ENCODE measurements at regions not wholly inside any gene's neighbourhood (a gene's known extent, or its start where the extent isn't known, plus 50 kb on each side); places are given as distances from the start of the nearest gene placed in this dataset.
"Not testable (repeated sequence)": the region's sequence is repeated elsewhere in the genome, so short reads cannot be mapped to it uniquely, and the experiment has no call there.

GRCh38 chr3:153221748-153222162 lies 59.7 kb downstream of the RAP2B start:
- no peak for TF ChIP-seq CTCF (IDR thresholded peaks at IDR 0.05; ENCODE audit: low read depth, low read length, missing control alignments)
- no peak overlapping the region for H3K4me3 ChIP-seq (ENCODE audit: low read depth, low read length)
- in situ Hi-C loops (cut with HindIII; ENCODE audit: low pct_ligation_motif_present, low sequenced_read_pairs) = no loop called here
- H3K27ac ChIP-seq = peak overlapping the region; percentile 92
- DNase-seq = peak; percentile 100
- no peaks in the 10 kb centered on the region for H3K36me3 ChIP-seq (replicated peaks)
- no peaks in the 10 kb centered on the region for H3K27me3 ChIP-seq (replicated peaks)

GRCh38 chr3:153226877-153227276 lies 64.9 kb downstream of the RAP2B start:
- H3K4me3 ChIP-seq (ENCODE audit: low read depth, low read length); DNase-seq; H3K36me3 ChIP-seq (replicated peaks); H3K27me3 ChIP-seq (replicated peaks); in situ Hi-C loops (cut with HindIII; ENCODE audit: low pct_ligation_motif_present, low sequenced_read_pairs); H3K27ac ChIP-seq: not testable (repeated sequence)

GRCh38 chr3:153230427-153230826 lies 68.4 kb downstream of the RAP2B start:
- H3K27me3 ChIP-seq (replicated peaks); H3K4me3 ChIP-seq (ENCODE audit: low read depth, low read length); DNase-seq; in situ Hi-C loops (cut with HindIII; ENCODE audit: low pct_ligation_motif_present, low sequenced_read_pairs); H3K36me3 ChIP-seq (replicated peaks); H3K27ac ChIP-seq: not testable (repeated sequence)

GRCh38 chr3:153231245-153231644 lies 69.2 kb downstream of the RAP2B start:
- H3K27me3 ChIP-seq (replicated peaks) = not testable (repeated sequence)

GRCh38 chr3:153232050-153232752 lies 70.2 kb downstream of the RAP2B start:
- H3K27me3 ChIP-seq (replicated peaks); in situ Hi-C loops (cut with HindIII; ENCODE audit: low pct_ligation_motif_present, low sequenced_read_pairs); H3K36me3 ChIP-seq (replicated peaks); H3K4me3 ChIP-seq (ENCODE audit: low read depth, low read length): not testable (repeated sequence)
- peak overlapping the region; percentile 58 for H3K27ac ChIP-seq
- peak; percentile 48 for DNase-seq

More at GRCh38 chr3:153231245-153231644, 69.2 kb downstream of the RAP2B start:
- H3K27ac ChIP-seq; H3K4me3 ChIP-seq (ENCODE audit: low read depth, low read length); H3K36me3 ChIP-seq (replicated peaks); in situ Hi-C loops (cut with HindIII; ENCODE audit: low pct_ligation_motif_present, low sequenced_read_pairs); DNase-seq: not testable (repeated sequence)

GRCh38 chr3:153232851-153233271 lies 70.8 kb downstream of the RAP2B start:
- H3K27ac ChIP-seq = peak overlapping the region; percentile 58
- no peak for DNase-seq
- H3K27me3 ChIP-seq (replicated peaks) = no peaks in the 10 kb centered on the region
- in situ Hi-C loops (cut with HindIII; ENCODE audit: low pct_ligation_motif_present, low sequenced_read_pairs) = no loop called here
- no peak overlapping the region for H3K4me3 ChIP-seq (ENCODE audit: low read depth, low read length)
- no peaks in the 10 kb centered on the region for H3K36me3 ChIP-seq (replicated peaks)
- TF ChIP-seq CTCF (IDR thresholded peaks at IDR 0.05; ENCODE audit: low read depth, low read length, missing control alignments) = no peak

- DNase-seq = no peak
- TF ChIP-seq CTCF (IDR thresholded peaks at IDR 0.05; ENCODE audit: low read depth, low read length, missing control alignments) = no peak
- in situ Hi-C loops (cut with HindIII; ENCODE audit: low pct_ligation_motif_present, low sequenced_read_pairs) = no loop called here
- Histone ChIP-seq H3K36me3 (replicated peaks) (no peaks in the 10 kb centered on the region), H3K4me3 (ENCODE audit: low read depth, low read length) (no peak overlapping the region), H3K27me3 (replicated peaks) (no peaks in the 10 kb centered on the region), H3K27ac (no peak overlapping the region)
Measured at GRCh38 chr3:153233986-153234385, 72.0 kb downstream of the RAP2B start.

- in situ Hi-C loops (cut with HindIII; ENCODE audit: low pct_ligation_motif_present, low sequenced_read_pairs) = no loop called here
- no peak for TF ChIP-seq CTCF (IDR thresholded peaks at IDR 0.05; ENCODE audit: low read depth, low read length, missing control alignments)
- DNase-seq = no peak
- Histone ChIP-seq H3K4me3 (ENCODE audit: low read depth, low read length) (no peak overlapping the region), H3K27me3 (replicated peaks) (no peaks in the 10 kb centered on the region), H3K36me3 (replicated peaks) (no peaks in the 10 kb centered on the region), H3K27ac (no peak overlapping the region)
Measured at GRCh38 chr3:153242896-153243295, 80.9 kb downstream of the RAP2B start.
